Omental fat pad (tissue), 3 donors: ENCODE measurements at regions not wholly inside any gene's neighbourhood (a gene's known extent, or its start where the extent isn't known, plus 50 kb on each side); places are given as distances from the start of the nearest gene placed in this dataset.

Experiments used
- ATAC-seq: fragments of 150-250 bp; one replicate; pipeline ENCODE4 v1.9.1; 2016; ENCODE audit warnings: mild to moderate bottlenecking, moderate library complexity; ENCODE audit not compliant: low FRiP score
- DNase-seq: peaks from one replicate; pipeline ENCODE4 v3.0.0-alpha.2; 2019; ENCODE audit warnings: low spot score
- CTCF ChIP-seq, 3 donors: fragments of 450-650 bp; IDR thresholded peaks; one replicate each; pipeline ENCODE4 v1.5.1; 2016 to 2017; ENCODE audit warnings: antibody characterized with exemption in 3 of 3, mild to moderate bottlenecking in 3 of 3, moderate library complexity in 2 of 3

GRCh38 chr2:18980786-18981430 lies 377.5 kb downstream of the OSR1 start:
- DNase-seq: no peak
- TF ChIP-seq CTCF (IDR thresholded peaks at IDR 0.05): no peak
- no peak for ATAC-seq

- DNase-seq (no peak), ATAC-seq (no peak)
- TF ChIP-seq CTCF (IDR thresholded peaks at IDR 0.05): no peak
These were observed 378.2 kb downstream of the OSR1 start for GRCh38 chr2:18980104-18980785.

- DNase-seq (no peak), ATAC-seq (no peak)
- TF ChIP-seq CTCF (IDR thresholded peaks at IDR 0.05): no peak
These were observed 381.0 kb downstream of the OSR1 start for GRCh38 chr2:18977409-18977808.

GRCh38 chr2:18976168-18976961 lies 382.1 kb downstream of the OSR1 start:
- no peak for TF ChIP-seq CTCF (IDR thresholded peaks at IDR 0.05)
- DNase-seq (no peak), ATAC-seq (no peak)

GRCh38 chr2:18975506-18976167 lies 382.8 kb downstream of the OSR1 start:
- no peak for ATAC-seq
- TF ChIP-seq CTCF (IDR thresholded peaks at IDR 0.05): no peak
- DNase-seq: no peak

GRCh38 chr2:18971628-18972027 lies 382.3 kb upstream of the NT5C1B start:
- ATAC-seq: no peak
- DNase-seq: no peak
- no peak for TF ChIP-seq CTCF (IDR thresholded peaks at IDR 0.05)
